HG03442 (cell line): ENCODE measurements at regions not wholly inside any gene's neighbourhood (a gene's known extent, or its start where the extent isn't known, plus 50 kb on each side); places are given as distances from the start of the nearest gene placed in this dataset.
"Not testable (repeated sequence)": the region's sequence is repeated elsewhere in the genome, so short reads cannot be mapped to it uniquely, and the experiment has no call there.

Experiments used
- ATAC-seq: cut with Tn5 transposase; IDR thresholded peaks from one replicate; pipeline ENCODE4 v1.9.1; 2021; ENCODE audit warnings: mild to moderate bottlenecking, moderate library complexity; ENCODE audit not compliant: unreplicated experiment

GRCh38 chr10:29185050-29185449, 103.8 kb upstream of the LYZL1 start:
- ATAC-seq, result no peak

GRCh38 chr10:29186221-29186620, 102.6 kb upstream of the LYZL1 start:
- no peak for ATAC-seq

- ATAC-seq, result no peak
These were observed 99.6 kb upstream of the LYZL1 start for GRCh38 chr10:29189256-29189655.

GRCh38 chr10:29191674-29192073, 97.2 kb upstream of the LYZL1 start:
- no peak for ATAC-seq

- ATAC-seq, result no peak
These were observed 89.5 kb upstream of the LYZL1 start for GRCh38 chr10:29199339-29199738.

GRCh38 chr10:29199941-29200679, 88.8 kb upstream of the LYZL1 start:
- no peak for ATAC-seq

GRCh38 chr10:29202386-29202940, 86.4 kb upstream of the LYZL1 start:
- ATAC-seq, result no peak

- ATAC-seq, result no peak
These were observed 85.4 kb upstream of the LYZL1 start for GRCh38 chr10:29203432-29203831.

- no peak for ATAC-seq
These were observed 84.6 kb upstream of the LYZL1 start for GRCh38 chr10:29204070-29204800.

GRCh38 chr10:29205787-29206186, 83.1 kb upstream of the LYZL1 start:
- no peak for ATAC-seq

GRCh38 chr10:29208845-29209244, 80.0 kb upstream of the LYZL1 start:
- no peak for ATAC-seq

GRCh38 chr10:29209830-29210229, 79.0 kb upstream of the LYZL1 start:
- no peak for ATAC-seq

- no peak for ATAC-seq
These were observed 78.5 kb upstream of the LYZL1 start for GRCh38 chr10:29210266-29210868.

- ATAC-seq, result no peak
These were observed 76.3 kb upstream of the LYZL1 start for GRCh38 chr10:29212597-29212996.

- ATAC-seq, result no peak
These were observed 74.3 kb upstream of the LYZL1 start for GRCh38 chr10:29214551-29214950.

- ATAC-seq, result no peak
These were observed 71.6 kb upstream of the LYZL1 start for GRCh38 chr10:29217292-29217738.

- ATAC-seq, result no peak
These were observed 65.5 kb upstream of the LYZL1 start for GRCh38 chr10:29223326-29223725.

- ATAC-seq, result no peak
These were observed 64.2 kb upstream of the LYZL1 start for GRCh38 chr10:29224631-29225030.

GRCh38 chr10:29227201-29227600, 61.7 kb upstream of the LYZL1 start:
- no peak for ATAC-seq

GRCh38 chr10:29228562-29228961, 60.3 kb upstream of the LYZL1 start:
- no peak for ATAC-seq

- ATAC-seq, result no peak
These were observed 59.6 kb upstream of the LYZL1 start for GRCh38 chr10:29229258-29229705.

GRCh38 chr10:29236910-29237309, 52.0 kb upstream of the LYZL1 start:
- not testable (repeated sequence) for ATAC-seq
